A549 (cell line): ENCODE measurements at regions not wholly inside any gene's neighbourhood (a gene's known extent, or its start where the extent isn't known, plus 50 kb on each side); places are given as distances from the start of the nearest gene placed in this dataset.

Experiments used
- ATAC-seq, 2 experiments: fragments of 200-7000 bp in 1 of 2; fragments of >200 bp in 1 of 2; cut with Nextera tagmentation in 1 of 2; cut with Tn5 transposase in 1 of 2; 3 replicates each; pipeline versions ENCODE4 v1.8.0 to v1.9.1; 2018 to 2020; ENCODE audit warnings: mild to moderate bottlenecking in 1 of 2, moderate library complexity in 1 of 2
- CTCF ChIA-PET: fragments of 300-600 bp; sonication (Branson Sonifier 250); formaldehyde crosslinking; extraction: SDS; loops from one replicate; lab custom pipeline; 2021; ENCODE audit warnings: antibody characterized with exemption, inconsistent platforms; lab: Yijun Ruan, JAX
- POLR2A ChIA-PET: fragments of 350-600 bp; formaldehyde crosslinking; extraction: SDS; loops from one replicate; lab custom pipeline; 2021; ENCODE audit warnings: antibody characterized with exemption, inconsistent platforms; lab: Yijun Ruan, JAX
- DNase-seq, 2 experiments: peaks; one replicate each; pipeline versions ENCODE4 v3.0.0 to v3.0.0-alpha.2; 2011 to 2016; ENCODE audit warnings: low read depth in 1 of 2, low spot score in 1 of 2
- FAIRE-seq: peaks from 2 replicates; lab custom pipeline; 2011; peaks lifted over from hg19 to GRCh38; lab: Jason Lieb, UNC
- H3K27ac ChIP-seq, 2 experiments: fragments of >200 bp; sonication (Bioruptor Twin); formaldehyde crosslinking; 3 replicates each; pipeline ENCODE4 v1.5.1; 2016 to 2017
- H3K4me1 ChIP-seq: fragments of >200 bp; sonication (Bioruptor Twin); formaldehyde crosslinking; 3 replicates; pipeline ENCODE4 v1.6.1; 2016
- H3K4me2 ChIP-seq: fragments of >200 bp; sonication (Bioruptor Twin); formaldehyde crosslinking; 3 replicates; pipeline ENCODE4 v1.6.1; 2016
- H3K4me3 ChIP-seq: fragments of >200 bp; sonication (Bioruptor Twin); formaldehyde crosslinking; 3 replicates; pipeline ENCODE4 v1.5.1; 2016
- H3K9me3 ChIP-seq: fragments of >200 bp; sonication (Bioruptor Twin); formaldehyde crosslinking; 3 replicates; pipeline ENCODE4 v1.6.1; 2016
- ATOH8 ChIP-seq: fragments of 250-450 bp; sonication (Bioruptor Pico); IDR thresholded peaks from 2 replicates; pipeline ENCODE4 v1.5.0; 2020; ENCODE audit warnings: low read depth, mild to moderate bottlenecking, moderate library complexity
- BHLHE40 ChIP-seq: IDR thresholded peaks from 2 replicates; pipeline ENCODE4 v1.6.1; 2012; ENCODE audit warnings: low read depth, low read length, inconsistent platforms
- CBX2 ChIP-seq: fragments of 200-600 bp; sonication (generic); IDR thresholded peaks from 2 replicates; pipeline ENCODE4 v1.6.1; 2016; ENCODE audit warnings: low read depth, mild to moderate bottlenecking, borderline replicate concordance
- CEBPB ChIP-seq, 2 experiments: fragments of >200 bp in 1 of 2; sonication (Bioruptor Twin) in 1 of 2; formaldehyde crosslinking in 1 of 2; IDR thresholded peaks; 2 replicates each; pipeline ENCODE4 v1.6.1; 2012 to 2016
- CHD4 ChIP-seq: fragments of 200-600 bp; sonication (generic); IDR thresholded peaks from 2 replicates; pipeline ENCODE4 v1.6.1; 2016; ENCODE audit warnings: antibody characterized with exemption, mild to moderate bottlenecking, borderline replicate concordance
- CTCF ChIP-seq: fragments of >200 bp; sonication (Bioruptor Twin); formaldehyde crosslinking; IDR thresholded peaks from 3 replicates; pipeline ENCODE4 v1.5.1; 2016
- E2F6 ChIP-seq: IDR thresholded peaks from 2 replicates; pipeline ENCODE4 v1.6.1; 2012; ENCODE audit warnings: low read depth, borderline replicate concordance
- EHF ChIP-seq: fragments of 250-450 bp; sonication (Bioruptor Pico); IDR thresholded peaks from 2 replicates; pipeline ENCODE4 v1.5.0; 2020; ENCODE audit warnings: mild to moderate bottlenecking
- FOSL2 ChIP-seq, 2 experiments: fragments of 450-650 bp in 1 of 2; fragments of >200 bp in 1 of 2; sonication (Bioruptor Twin) in 1 of 2; formaldehyde crosslinking; IDR thresholded peaks; 2 replicates each; pipeline versions ENCODE4 v1.5.0 to v1.6.1; 2016 to 2020; ENCODE audit warnings: mild to moderate bottlenecking in 1 of 2, moderate library complexity in 1 of 2
- FOXS1 ChIP-seq: fragments of 250-450 bp; sonication (Bioruptor Pico); IDR thresholded peaks from 2 replicates; pipeline ENCODE4 v1.5.0; 2020; ENCODE audit warnings: mild to moderate bottlenecking, moderate library complexity
- HMGXB4 ChIP-seq: fragments of 250-450 bp; sonication (Bioruptor Pico); IDR thresholded peaks from 2 replicates; pipeline ENCODE4 v1.5.0; 2021; ENCODE audit warnings: mild to moderate bottlenecking, moderate library complexity, borderline replicate concordance
- HOXB13 ChIP-seq: fragments of 250-450 bp; sonication (Bioruptor Pico); IDR thresholded peaks from 2 replicates; pipeline ENCODE4 v1.5.0; 2020; ENCODE audit warnings: low read depth, mild to moderate bottlenecking, moderate library complexity
- HOXB5 ChIP-seq: fragments of 250-450 bp; sonication (Bioruptor Pico); IDR thresholded peaks from 2 replicates; pipeline ENCODE4 v1.5.0; 2020; ENCODE audit warnings: mild to moderate bottlenecking, moderate library complexity
- JUN ChIP-seq, 2 experiments: fragments of >200 bp; sonication (Bioruptor Twin); formaldehyde crosslinking; IDR thresholded peaks; 2 replicates in 1 of 2; 3 replicates in 1 of 2; pipeline ENCODE4 v1.6.1; 2016 to 2017
- JUNB ChIP-seq: fragments of >200 bp; sonication (Bioruptor Twin); formaldehyde crosslinking; IDR thresholded peaks from 2 replicates; pipeline ENCODE4 v1.6.1; 2016
- MAFK ChIP-seq: fragments of 450-650 bp; IDR thresholded peaks from 2 replicates; pipeline ENCODE4 v1.6.1; 2014; ENCODE audit not compliant: partially characterized antibody
- MAZ ChIP-seq: fragments of 150-350 bp; IDR thresholded peaks from 2 replicates; pipeline ENCODE4 v1.6.1; 2014; ENCODE audit warnings: antibody characterized with exemption, low read depth, low read length, borderline replicate concordance
- NR3C1 ChIP-seq: fragments of >200 bp; sonication (Bioruptor Twin); formaldehyde crosslinking; IDR thresholded peaks from 3 replicates; pipeline ENCODE4 v1.6.1; 2017
- POLR2A ChIP-seq: IDR thresholded peaks from 2 replicates; pipeline ENCODE4 v1.6.1; 2012; ENCODE audit warnings: mild to moderate bottlenecking, low read length
- POLR2AphosphoS2 ChIP-seq: conservative IDR thresholded peaks from 2 replicates; pipeline ENCODE4 v1.6.1; 2012; ENCODE audit warnings: low read length, improper control_type of control experiment, inconsistent platforms
- RAD21 ChIP-seq, 2 experiments: fragments of >200 bp in 1 of 2; sonication (Bioruptor Twin) in 1 of 2; formaldehyde crosslinking in 1 of 2; IDR thresholded peaks in 1 of 2; conservative IDR thresholded peaks in 1 of 2; 2 replicates in 1 of 2; 3 replicates in 1 of 2; pipeline ENCODE4 v1.6.1; 2012 to 2018; ENCODE audit warnings: inconsistent platforms in 1 of 2
- RNF2 ChIP-seq: fragments of 200-600 bp; sonication (generic); IDR thresholded peaks from 2 replicates; pipeline ENCODE4 v1.6.1; 2016; ENCODE audit warnings: low read depth, mild to moderate bottlenecking, antibody characterized with exemption, moderate library complexity, borderline replicate concordance
- SMC3 ChIP-seq: fragments of >200 bp; sonication (Bioruptor Twin); formaldehyde crosslinking; IDR thresholded peaks from 3 replicates; pipeline ENCODE4 v1.6.1; 2018; ENCODE audit warnings: inconsistent platforms
- SREBF2 ChIP-seq: fragments of 450-650 bp; IDR thresholded peaks from 2 replicates; pipeline ENCODE4 v1.6.1; 2014; ENCODE audit warnings: mild to moderate bottlenecking, moderate library complexity
- ZFP36 ChIP-seq: fragments of 450-650 bp; IDR thresholded peaks from 2 replicates; pipeline ENCODE4 v1.6.1; 2014; ENCODE audit warnings: borderline replicate concordance; ENCODE audit not compliant: partially characterized antibody
- WGBS: methylation state at CpG from one replicate; pipeline ENCODE4 v1.1.6; 2017; ENCODE audit errors: missing lambda C conversion rate; 5-methylcytosine and 5-hydroxymethylcytosine counted together

GRCh38 chr3:135800071-135800549, 165.4 kb upstream of the PPP2R3A start:
- Histone ChIP-seq H3K4me2 (no peak overlapping the region), H3K4me3 (no peak overlapping the region), H3K9me3 (no peaks in the 10 kb centered on the region), H3K4me1 (no peaks in the 10 kb centered on the region), H3K27ac (no peak overlapping the region)
- TF ChIP-seq E2F6 (no peak), POLR2A (no peak), CEBPB (IDR thresholded peaks at IDR 0.05) (no peak), SMC3 (no peak), FOXS1 (CRISPR knock-in tag) (no peak), NR3C1 (no peak), CTCF (no peak), ZFP36 (no peak), POLR2AphosphoS2 (no peak), JUNB (no peak), BHLHE40 (no peak), JUN (IDR thresholded peaks at IDR 0.05) (no peak), CBX2 (no peak), HMGXB4 (CRISPR knock-in tag) (no peak), EHF (no peak), SREBF2 (no peak), RNF2 (no peak), CHD4 (no peak), MAFK (no peak), ATOH8 (no peak)
- 4% methylated on average over 4 of the region's 5 CpGs for WGBS
- ChIA-PET POLR2A (no interaction called here), CTCF (no interaction called here)
- FAIRE-seq = no peak
- DNase-seq = no peak
- ATAC-seq = no peak

- WGBS = 27% methylated on average over 3 of the region's 3 CpGs
Measured at GRCh38 chr3:135801018-135801417, 164.5 kb upstream of the PPP2R3A start.

More at GRCh38 chr3:135801018-135801417, 164.5 kb upstream of the PPP2R3A start:
- H3K27ac ChIP-seq = no peak overlapping the region
- no peaks in the 10 kb centered on the region for H3K9me3 ChIP-seq
- H3K4me2 ChIP-seq = no peak overlapping the region
- ChIA-PET CTCF (no interaction called here), POLR2A (no interaction called here)
- ATAC-seq (no peak), DNase-seq (no peak), FAIRE-seq (no peak)
- TF ChIP-seq HOXB5 (CRISPR knock-in tag) (no peak), POLR2A (no peak), NR3C1 (no peak), MAZ (no peak), FOSL2 (IDR thresholded peaks at IDR 0.05) (no peak), FOSL2 (CRISPR knock-in tag; IDR thresholded peaks at IDR 0.05) (no peak), CTCF (no peak), RAD21 (conservative IDR thresholded peaks at IDR 0.05 in 1 of 2, IDR thresholded peaks at IDR 0.05 in 1 of 2) (no peak), HOXB13 (CRISPR knock-in tag) (no peak)
- no peaks in the 10 kb centered on the region for H3K4me1 ChIP-seq
- no peak overlapping the region for H3K4me3 ChIP-seq
